Thoracic aorta (tissue), 2 donors: ENCODE measurements at regions not wholly inside any gene's neighbourhood (a gene's known extent, or its start where the extent isn't known, plus 50 kb on each side); places are given as distances from the start of the nearest gene placed in this dataset.
"Not testable (repeated sequence)": the region's sequence is repeated elsewhere in the genome, so short reads cannot be mapped to it uniquely, and the experiment has no call there.

ENCODE experiments used
- ATAC-seq: fragments of 150-250 bp; one replicate; pipeline ENCODE4 v1.8.0; 2017; ENCODE audit warnings: low read depth; ENCODE audit not compliant: insufficient number of reproducible peaks, low FRiP score
- DNase-seq: peaks from one replicate; pipeline ENCODE4 v3.0.0-alpha.2; 2020; ENCODE audit warnings: low spot score
- H3K27ac ChIP-seq, 2 donors: fragments of 200-600 bp; sonication (generic); 1 replicate in 1 of 2; 2 replicates in 1 of 2; pipeline ENCODE4 v1.5.1; 2016; ENCODE audit warnings: mild to moderate bottlenecking in 2 of 2, moderate library complexity in 2 of 2
- H3K27me3 ChIP-seq: fragments of 200-600 bp; sonication (generic); replicated peaks from 2 replicates; pipeline ENCODE4 v1.6.0; 2016; ENCODE audit warnings: mild to moderate bottlenecking; ENCODE audit not compliant: insufficient read depth
- H3K36me3 ChIP-seq: fragments of 200-600 bp; sonication (generic); one replicate; pipeline ENCODE4 v1.5.1; 2016
- H3K4me1 ChIP-seq, 2 donors: fragments of 200-600 bp; sonication (generic); 1 replicate in 1 of 2; 2 replicates in 1 of 2; pipeline versions ENCODE4 v1.5.1 to v1.6.0; 2016; ENCODE audit warnings: low read depth in 2 of 2, mild to moderate bottlenecking in 1 of 2; ENCODE audit not compliant: control insufficient read depth in 1 of 2
- H3K4me3 ChIP-seq: fragments of 200-600 bp; sonication (generic); 2 replicates; pipeline ENCODE4 v1.5.1; 2016; ENCODE audit warnings: mild to moderate bottlenecking
- H3K9me3 ChIP-seq: fragments of 200-600 bp; sonication (generic); 2 replicates; pipeline ENCODE4 v1.5.1; 2016
- TF ChIP-seq, protein P1 (sequence below): fragments of 200-600 bp; sonication (generic); IDR thresholded peaks from one replicate; pipeline ENCODE4 v1.5.1; 2019; ENCODE audit warnings: antibody characterized with exemption

GRCh38 chr2:76008001-76008702, 297.4 kb upstream of the GCFC2 start:
- no peak for ATAC-seq
- no peaks in the 10 kb centered on the region for H3K9me3 ChIP-seq
- H3K4me3 ChIP-seq = no peak overlapping the region
- TF ChIP-seq, protein P1, sequence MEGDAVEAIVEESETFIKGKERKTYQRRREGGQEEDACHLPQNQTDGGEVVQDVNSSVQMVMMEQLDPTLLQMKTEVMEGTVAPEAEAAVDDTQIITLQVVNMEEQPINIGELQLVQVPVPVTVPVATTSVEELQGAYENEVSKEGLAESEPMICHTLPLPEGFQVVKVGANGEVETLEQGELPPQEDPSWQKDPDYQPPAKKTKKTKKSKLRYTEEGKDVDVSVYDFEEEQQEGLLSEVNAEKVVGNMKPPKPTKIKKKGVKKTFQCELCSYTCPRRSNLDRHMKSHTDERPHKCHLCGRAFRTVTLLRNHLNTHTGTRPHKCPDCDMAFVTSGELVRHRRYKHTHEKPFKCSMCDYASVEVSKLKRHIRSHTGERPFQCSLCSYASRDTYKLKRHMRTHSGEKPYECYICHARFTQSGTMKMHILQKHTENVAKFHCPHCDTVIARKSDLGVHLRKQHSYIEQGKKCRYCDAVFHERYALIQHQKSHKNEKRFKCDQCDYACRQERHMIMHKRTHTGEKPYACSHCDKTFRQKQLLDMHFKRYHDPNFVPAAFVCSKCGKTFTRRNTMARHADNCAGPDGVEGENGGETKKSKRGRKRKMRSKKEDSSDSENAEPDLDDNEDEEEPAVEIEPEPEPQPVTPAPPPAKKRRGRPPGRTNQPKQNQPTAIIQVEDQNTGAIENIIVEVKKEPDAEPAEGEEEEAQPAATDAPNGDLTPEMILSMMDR = no peak
- H3K27me3 ChIP-seq = no peaks in the 10 kb centered on the region
- no peak for DNase-seq
- no peak overlapping the region for H3K27ac ChIP-seq
- no peaks in the 10 kb centered on the region for H3K4me1 ChIP-seq
- no peaks in the 10 kb centered on the region for H3K36me3 ChIP-seq

- Histone ChIP-seq H3K4me3 (no peak overlapping the region), H3K27ac (no peak overlapping the region), H3K9me3 (no peaks in the 10 kb centered on the region), H3K27me3 (no peaks in the 10 kb centered on the region), H3K4me1 (no peaks in the 10 kb centered on the region), H3K36me3 (no peaks in the 10 kb centered on the region)
- TF ChIP-seq, protein P1 = no peak
- no peak for ATAC-seq
- DNase-seq = no peak
These were observed 289.7 kb upstream of the GCFC2 start for GRCh38 chr2:76000425-76000824.

DNA sequence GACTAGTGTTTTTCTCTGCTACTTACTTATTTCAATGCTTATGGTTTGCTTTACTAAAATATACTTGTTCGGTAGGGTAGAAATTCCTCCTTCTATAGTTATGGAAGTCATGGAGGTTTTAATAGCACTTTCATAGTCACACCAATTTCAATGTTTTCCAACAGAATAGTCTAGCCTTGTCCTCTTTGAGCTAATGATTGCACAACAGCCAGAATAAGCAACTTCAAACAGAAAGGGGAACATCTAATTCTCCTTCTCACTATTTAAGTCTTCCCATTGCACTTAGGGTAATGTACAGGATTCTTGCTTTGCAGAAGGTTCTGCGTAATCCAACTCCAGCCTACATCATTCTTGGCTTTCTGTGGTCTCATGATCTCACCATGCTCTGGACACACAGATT, 287.7 kb upstream of the GCFC2 start:
- Histone ChIP-seq H3K4me3 (no peak overlapping the region), H3K27ac (no peak overlapping the region), H3K4me1 (no peaks in the 10 kb centered on the region), H3K36me3 (no peaks in the 10 kb centered on the region), H3K27me3 (no peaks in the 10 kb centered on the region), H3K9me3 (peaks cover 5% of the 10 kb centered on the region)
- ATAC-seq (no peak), DNase-seq (no peak)
- TF ChIP-seq, protein P1 = no peak

DNA sequence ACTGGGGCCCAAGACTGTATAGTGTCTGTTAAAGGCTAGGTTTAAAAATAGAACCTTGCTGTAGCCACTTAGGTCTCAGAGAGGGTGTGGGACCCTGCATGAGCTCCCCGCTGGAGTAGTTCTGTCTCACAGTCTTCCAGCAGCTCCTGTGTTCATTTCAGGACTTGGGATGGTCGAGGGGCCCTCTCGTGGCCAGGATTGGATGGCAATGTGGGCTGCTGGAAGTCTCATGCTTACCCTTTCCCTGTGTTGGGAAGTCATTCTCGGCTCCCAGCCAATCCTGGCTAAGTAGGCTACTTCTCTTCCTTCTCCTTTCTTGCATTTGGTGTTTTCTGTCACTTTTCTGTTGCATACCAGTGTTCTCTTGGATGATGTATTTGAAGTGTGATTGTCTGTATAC, 284.0 kb upstream of the GCFC2 start:
- Histone ChIP-seq H3K9me3 (peaks cover 6% of the 10 kb centered on the region), H3K36me3 (no peaks in the 10 kb centered on the region), H3K4me3 (no peak overlapping the region), H3K27me3 (no peaks in the 10 kb centered on the region), H3K4me1 (no peaks in the 10 kb centered on the region), H3K27ac (no peak overlapping the region)
- DNase-seq (no peak), ATAC-seq (no peak)
- TF ChIP-seq, protein P1 = no peak

- H3K27ac ChIP-seq, H3K36me3 ChIP-seq, H3K27me3 ChIP-seq, H3K9me3 ChIP-seq, ATAC-seq, H3K4me1 ChIP-seq, H3K4me3 ChIP-seq, DNase-seq: not testable (repeated sequence)
These were observed 277.9 kb upstream of the GCFC2 start for GRCh38 chr2:75988622-75989021.

DNA sequence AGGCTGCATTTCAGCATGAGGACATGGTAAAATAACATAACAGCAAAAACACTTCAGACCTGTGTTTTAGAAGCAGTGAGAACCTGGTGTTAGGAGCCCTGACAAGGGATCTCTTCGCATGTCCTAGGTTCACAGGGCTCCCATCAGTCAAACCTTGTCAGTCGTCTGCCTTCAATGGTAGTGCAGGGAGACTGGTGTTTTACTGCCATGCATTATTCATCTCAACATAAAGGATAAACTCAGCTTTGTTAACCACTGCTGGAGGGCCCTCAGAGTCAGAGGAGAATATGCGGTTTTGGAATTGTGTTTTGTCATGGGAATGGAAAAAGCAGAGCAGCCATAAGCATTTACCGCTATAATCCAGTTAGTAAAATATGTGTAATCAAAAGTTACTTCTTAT, 275.9 kb upstream of the GCFC2 start:
- H3K27ac ChIP-seq = no peak overlapping the region
- no peaks in the 10 kb centered on the region for H3K27me3 ChIP-seq
- H3K4me1 ChIP-seq = no peaks in the 10 kb centered on the region
- DNase-seq (no peak), ATAC-seq (no peak)
- TF ChIP-seq, protein P1 = no peak
- no peaks in the 10 kb centered on the region for H3K9me3 ChIP-seq
- H3K4me3 ChIP-seq = no peak overlapping the region
- H3K36me3 ChIP-seq = no peaks in the 10 kb centered on the region
